IMR-90 (cell line): ENCODE measurements at regions not wholly inside any gene's neighbourhood (a gene's known extent, or its start where the extent isn't known, plus 50 kb on each side); places are given as distances from the start of the nearest gene placed in this dataset.

Source experiments
- ATAC-seq: fragments of 200-7000 bp; cut with Tn5 transposase; 2 replicates; pipeline ENCODE4 v1.9.1; 2020; ENCODE audit warnings: low read depth, mild to moderate bottlenecking, moderate library complexity
- BruUV-seq: library from RNA; stranded (reverse); fragments of 400-500 nt; replicated peaks from 2 replicates; lab custom pipeline; 2021; lab: Mats Ljungman, UMichigan
- CTCF ChIA-PET: fragments of 300-600 bp; formaldehyde crosslinking; extraction: SDS; loops from one replicate; lab custom pipeline; 2021; ENCODE audit warnings: antibody characterized with exemption; lab: Yijun Ruan, JAX
- POLR2A ChIA-PET: fragments of 300-600 bp; sonication (Branson Sonifier 250); formaldehyde crosslinking; loops from one replicate; lab custom pipeline; 2022; ENCODE audit warnings: antibody characterized with exemption; ENCODE audit not compliant: unreplicated experiment; lab: Charles Lee
- DNase-seq: peaks from one replicate; pipeline ENCODE4 v3.0.0; 2013
- H2AFZ ChIP-seq: replicated peaks from 2 replicates; pipeline ENCODE3; 2013; ENCODE audit warnings: low read length, mild to moderate bottlenecking; ENCODE audit not compliant: poor library complexity
- H2AK5ac ChIP-seq: 2 replicates; pipeline ENCODE4 v1.6.1; 2013; ENCODE audit warnings: low read depth, low read length, inconsistent platforms
- H2AK9ac ChIP-seq: replicated peaks from 2 replicates; pipeline ENCODE3; 2013; ENCODE audit warnings: mild to moderate bottlenecking, low read depth, low read length, moderate library complexity; ENCODE audit not compliant: poor library complexity
- H2BK120ac ChIP-seq: 2 replicates; pipeline ENCODE4 v1.6.1; 2013; ENCODE audit warnings: low read depth, low read length, inconsistent platforms
- H2BK15ac ChIP-seq: 3 replicates; pipeline ENCODE4 v1.6.1; 2013; ENCODE audit warnings: low read depth, low read length, inconsistent platforms
- H2BK20ac ChIP-seq: 2 replicates; pipeline ENCODE4 v1.6.1; 2013; ENCODE audit warnings: low read depth, mild to moderate bottlenecking, inconsistent platforms, low read length, moderate library complexity
- H2BK5ac ChIP-seq: 2 replicates; pipeline ENCODE4 v1.6.1; 2013; ENCODE audit warnings: mild to moderate bottlenecking, low read depth, low read length, inconsistent platforms; ENCODE audit not compliant: poor library complexity, severe bottlenecking
- H3K14ac ChIP-seq: replicated peaks from 2 replicates; pipeline ENCODE4 v1.6.1; 2013; ENCODE audit warnings: low read depth, low read length, inconsistent platforms
- H3K18ac ChIP-seq: 2 replicates; pipeline ENCODE4 v1.6.1; 2013; ENCODE audit warnings: low read depth, low read length, control low read depth
- H3K23ac ChIP-seq: 2 replicates; pipeline ENCODE4 v1.6.1; 2013; ENCODE audit warnings: low read depth, low read length, inconsistent platforms
- H3K27ac ChIP-seq: 2 replicates; pipeline ENCODE4 v1.5.1; 2013; ENCODE audit warnings: mild to moderate bottlenecking, control low read depth, low read length; ENCODE audit not compliant: insufficient read depth
- H3K27me3 ChIP-seq: 2 replicates; pipeline ENCODE4 v1.6.1; 2013; ENCODE audit warnings: low read length; ENCODE audit not compliant: control insufficient read depth, insufficient read depth
- H3K36me3 ChIP-seq: 2 replicates; pipeline ENCODE4 v1.6.1; 2013; ENCODE audit warnings: low read length, mixed read lengths; ENCODE audit not compliant: control insufficient read depth, insufficient read depth
- H3K4ac ChIP-seq: 2 replicates; pipeline ENCODE4 v1.6.1; 2013; ENCODE audit warnings: low read depth, low read length, inconsistent platforms
- H3K4me1 ChIP-seq: 2 replicates; pipeline ENCODE4 v1.6.1; 2013; ENCODE audit warnings: low read length, mixed read lengths; ENCODE audit not compliant: control insufficient read depth, insufficient read depth
- H3K4me2 ChIP-seq: 2 replicates; pipeline ENCODE4 v1.6.1; 2013; ENCODE audit warnings: low read depth, mild to moderate bottlenecking, control low read depth, low read length, moderate library complexity
- H3K4me3 ChIP-seq: 2 replicates; pipeline ENCODE4 v1.5.1; 2013; ENCODE audit warnings: low read depth, mild to moderate bottlenecking, control low read depth, low read length, moderate library complexity; ENCODE audit not compliant: insufficient read depth
- H3K56ac ChIP-seq: 2 replicates; pipeline ENCODE4 v1.6.1; 2013; ENCODE audit warnings: low read length, inconsistent platforms; ENCODE audit not compliant: insufficient read depth; ENCODE audit errors: extremely low read depth
- H3K79me1 ChIP-seq, 2 experiments: 2 replicates each; pipeline ENCODE4 v1.6.1; 2013; ENCODE audit warnings: low read length in 2 of 2, inconsistent platforms in 1 of 2, low read depth in 1 of 2
- H3K9ac ChIP-seq: 2 replicates; pipeline ENCODE4 v1.6.1; 2013; ENCODE audit warnings: low read depth, low read length, control low read depth
- H3K9me1 ChIP-seq: 2 replicates; pipeline ENCODE4 v1.6.1; 2013; ENCODE audit warnings: low read length, inconsistent platforms; ENCODE audit not compliant: insufficient read depth
- H3K9me3 ChIP-seq: 2 replicates; pipeline ENCODE4 v1.6.1; 2013; ENCODE audit warnings: low read length; ENCODE audit not compliant: control insufficient read depth, insufficient read depth
- H4K20me1 ChIP-seq: 2 replicates; pipeline ENCODE4 v1.6.1; 2013; ENCODE audit warnings: low read length, inconsistent platforms; ENCODE audit not compliant: insufficient read depth
- H4K5ac ChIP-seq: 2 replicates; pipeline ENCODE4 v1.6.1; 2013; ENCODE audit warnings: mild to moderate bottlenecking, low read depth, low read length, control low read depth
- H4K8ac ChIP-seq, 2 experiments: 2 replicates each; pipeline ENCODE4 v1.6.1; 2013; ENCODE audit warnings: low read depth in 2 of 2, low read length in 2 of 2, control low read depth in 1 of 2, inconsistent platforms in 1 of 2
- H4K91ac ChIP-seq: 2 replicates; pipeline ENCODE4 v1.6.1; 2013; ENCODE audit warnings: low read depth, low read length, inconsistent platforms; ENCODE audit not compliant: insufficient read depth
- CHD1 ChIP-seq: IDR thresholded peaks from 2 replicates; pipeline ENCODE4 v1.6.1; 2012; ENCODE audit warnings: low read depth, low read length, improper control_type of control experiment
- RCOR1 ChIP-seq: IDR thresholded peaks from 2 replicates; pipeline ENCODE4 v1.6.1; 2012; ENCODE audit warnings: mild to moderate bottlenecking, low read length, improper control_type of control experiment; ENCODE audit not compliant: insufficient replicate concordance
- RFX5 ChIP-seq: IDR thresholded peaks from 2 replicates; pipeline ENCODE4 v1.8.0; 2012; ENCODE audit warnings: low read depth, mild to moderate bottlenecking, low read length, moderate library complexity
- WGBS, 2 experiments: methylation state at CpG; one replicate each; pipeline versions ENCODE4 v1.1.5 to v1.1.7; 2013; ENCODE audit warnings: missing lambda C conversion rate in 2 of 2; ENCODE audit not compliant: insufficient read length in 1 of 2; ENCODE audit errors: extremely low coverage in 2 of 2; 5-methylcytosine and 5-hydroxymethylcytosine counted together
- dilution Hi-C: fragments of 300-500 bp; cut with HindIII; formaldehyde crosslinking; loops from one replicate; pipeline ENCODE4 v1.14.3; 2018; ENCODE audit warnings: low sequenced_read_pairs; ENCODE audit not compliant: unreplicated experiment
- in situ Hi-C: fragments of 300-500 bp; cut with MboI; formaldehyde crosslinking; loops from 3 replicates; pipeline ENCODE4 v1.14.3; 2019; ENCODE audit warnings: low sequenced_read_pairs, inconsistent platforms, mixed read lengths
- intact Hi-C: fragments of 100-400 bp; cut with micrococcal nuclease; formaldehyde crosslinking; loops from 2 replicates; pipeline ENCODE4 v1.10.0; 2022

- no TSS peak for BruUV-seq
- Histone ChIP-seq H3K18ac (no peak overlapping the region), H2BK5ac (no peak overlapping the region), H3K14ac (no peak overlapping the region), H3K9me3 (no peaks in the 10 kb centered on the region), H3K4ac (no peak overlapping the region), H3K36me3 (no peaks in the 10 kb centered on the region), H4K20me1 (no peaks in the 10 kb centered on the region), H3K9ac (no peak overlapping the region), H3K79me1 (no peaks in the 10 kb centered on the region), H3K4me3 (no peak overlapping the region), H4K91ac (no peak overlapping the region), H3K27ac (no peak overlapping the region), H2BK15ac (no peak overlapping the region), H2AK5ac (no peak overlapping the region), H3K4me2 (no peak overlapping the region), H2AFZ (no peak overlapping the region), H4K8ac (no peak overlapping the region), H4K5ac (no peak overlapping the region), H2AK9ac (no peak overlapping the region), H3K23ac (no peak overlapping the region), H3K4me1 (no peaks in the 10 kb centered on the region), H3K56ac (no peak overlapping the region), H2BK120ac (no peak overlapping the region), H2BK20ac (no peak overlapping the region), H3K9me1 (no peaks in the 10 kb centered on the region), H3K27me3 (no peaks in the 10 kb centered on the region)
- CTCF ChIA-PET = no interaction called here
- DNase-seq (no peak), ATAC-seq (no peak)
- TF ChIP-seq RCOR1 = no peak
- no peak for TF ChIP-seq RFX5
- TF ChIP-seq CHD1 = no peak
- WGBS, 2 experiments = no CpG with 5 or more reads among the region's 2 CpGs
- POLR2A ChIA-PET = no interaction called here
- dilution Hi-C loops = no loop called here
- in situ Hi-C loops = no loop called here
- intact Hi-C loops = no loop called here
These were observed 772.8 kb upstream of the RAG2 start for GRCh38 chr11:37370817-37371216.
